ENCODE measurements at regions not wholly inside any gene's neighbourhood (a gene's known extent, or its start where the extent isn't known, plus 50 kb on each side); places are given as distances from the start of the nearest gene placed in this dataset.

DNA sequence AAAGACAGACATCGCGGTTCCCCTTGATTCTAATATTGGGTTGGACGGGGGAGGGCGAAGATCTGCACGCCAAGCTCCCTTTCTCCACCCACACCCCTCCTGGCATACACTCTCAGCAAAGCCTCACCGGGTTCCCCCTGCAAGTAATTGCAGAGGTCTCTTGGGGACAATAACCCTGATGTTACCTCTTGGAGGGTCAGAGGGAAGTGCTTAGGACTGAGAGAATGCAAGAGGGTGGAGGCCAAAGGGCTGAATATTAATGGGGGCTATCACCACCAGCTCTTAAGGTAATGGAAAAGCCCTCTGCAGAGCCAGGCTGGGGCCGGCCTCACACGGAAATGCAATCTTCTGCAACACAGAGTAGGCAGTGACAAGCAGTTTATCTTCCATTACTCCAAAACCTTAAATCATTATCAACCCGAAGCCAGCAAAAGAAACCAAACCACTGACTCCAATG is 344.1 kb upstream of the GATB start:
- Mint-ChIP-seq H3K27ac (peak overlapping the region; percentile 96 to 100 (median 98)), H3K4me1 (peaks cover 64 to 100% (median 98%) of the 10 kb centered on the region in 4 donors), H3K9me3 (no peaks in the 10 kb centered on the region), H3K36me3 (peaks cover 0 to 12% (median 10%) of the 10 kb centered on the region in 3 donors), H3K27me3 (no peaks in the 10 kb centered on the region), H3K4me3 (peak overlapping the region in 8 of 10 donors; percentile 31 to 94 (median 60))
- DNase-seq, result no peak
- POLR2A ChIA-PET, result interaction anchor here (1.0 to 10.8 kb wide), 2 partner anchors 9 to 253 kb away, joined by 3 to 112 read pairs; no protein-coding TSS in a partner anchor
- no peak for ATAC-seq

DNA sequence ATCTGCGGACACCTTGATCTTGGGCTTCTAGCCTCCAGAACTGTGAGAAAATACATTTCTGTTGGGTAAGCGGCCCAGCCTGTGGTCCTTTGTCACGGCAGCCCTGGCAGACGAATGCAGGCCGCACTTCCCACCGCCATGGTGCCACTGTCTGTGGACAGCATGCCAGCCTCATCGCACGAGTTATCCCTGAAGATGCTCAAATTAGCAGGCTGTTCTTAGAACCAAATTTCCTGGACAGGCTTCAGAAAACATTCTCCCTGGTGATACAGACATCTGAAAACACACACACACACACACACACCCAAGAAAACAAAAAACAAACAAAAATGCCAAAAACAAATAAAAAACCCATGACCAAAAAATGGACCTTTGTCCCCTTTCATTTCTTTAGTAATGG is 343.5 kb upstream of the GATB start:
- DNase-seq (no peak), ATAC-seq (no peak)
- H3K27ac Mint-ChIP-seq, result peak overlapping the region; percentile 96 to 100 (median 98)
- no peaks in the 10 kb centered on the region for H3K9me3 Mint-ChIP-seq
- peaks cover 63 to 100% (median 98%) of the 10 kb centered on the region in 4 donors for H3K4me1 Mint-ChIP-seq
- peak overlapping the region in 8 of 10 donors; percentile 34 to 94 (median 86) for H3K4me3 Mint-ChIP-seq
- peaks cover 0 to 12% (median 10%) of the 10 kb centered on the region in 3 donors for H3K36me3 Mint-ChIP-seq
- POLR2A ChIA-PET, result interaction anchor here (1.0 to 10.8 kb wide), 2 partner anchors 10 to 253 kb away, joined by 3 to 112 read pairs; no protein-coding TSS in a partner anchor
- no peaks in the 10 kb centered on the region for H3K27me3 Mint-ChIP-seq

DNA sequence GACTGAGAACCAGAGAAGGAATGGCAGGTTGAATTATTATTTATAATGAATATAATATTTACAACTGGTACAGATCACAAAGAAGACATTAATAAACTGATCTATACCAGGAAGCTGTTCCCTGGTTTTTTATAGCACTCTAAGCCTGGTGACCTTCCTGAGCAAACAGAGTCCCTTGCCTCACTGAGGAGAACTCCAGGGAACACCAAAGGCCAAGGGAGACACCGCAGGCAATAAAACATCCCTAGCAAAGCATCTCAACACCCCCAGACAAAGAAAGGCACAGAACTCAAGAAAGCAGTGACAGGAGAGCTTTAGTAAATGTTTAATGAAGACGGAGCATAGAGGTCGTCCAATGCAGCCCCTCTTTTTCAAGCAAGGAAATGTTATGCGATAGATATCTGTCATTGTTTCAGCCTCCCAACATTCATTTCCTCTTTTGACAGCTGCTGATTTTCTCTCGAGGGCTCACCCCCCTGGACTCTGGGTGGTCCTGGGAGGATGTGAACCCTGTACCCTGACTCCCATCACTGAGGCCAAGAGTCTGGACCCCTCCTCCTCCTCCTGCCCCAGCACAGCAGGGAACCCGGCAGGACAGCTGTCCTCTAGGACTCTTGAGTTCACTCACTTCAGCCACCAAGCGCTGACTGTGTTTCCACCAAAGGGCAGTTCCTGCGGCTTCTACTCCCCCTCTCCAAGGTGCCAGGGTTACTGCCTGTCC is 342.5 kb upstream of the GATB start:
- POLR2A ChIA-PET, result interaction anchor here (1.8 to 10.8 kb wide), 4 partner anchors 10 to 152 kb away, joined by 5 to 112 read pairs (median 7); no protein-coding TSS in a partner anchor
- Mint-ChIP-seq H3K36me3 (peaks cover 0 to 12% (median 10%) of the 10 kb centered on the region in 3 donors), H3K27ac (peak overlapping the region; percentile 96 to 100 (median 98)), H3K9me3 (no peaks in the 10 kb centered on the region), H3K4me3 (peak overlapping the region; percentile 80 to 94 (median 88)), H3K27me3 (no peaks in the 10 kb centered on the region), H3K4me1 (peaks cover 64 to 99% (median 97%) of the 10 kb centered on the region in 4 donors)
- no peak for ATAC-seq
- DNase-seq, result no peak

- no peaks in the 10 kb centered on the region for H3K9me3 Mint-ChIP-seq
- H3K27ac Mint-ChIP-seq, result peak overlapping the region; percentile 96 to 100 (median 98)
- no peaks in the 10 kb centered on the region for H3K27me3 Mint-ChIP-seq
- no peak for ATAC-seq
- DNase-seq, result no peak
- peak overlapping the region; percentile 80 to 94 (median 88) for H3K4me3 Mint-ChIP-seq
- H3K4me1 Mint-ChIP-seq, result peaks cover 57 to 96% (median 94%) of the 10 kb centered on the region in 4 donors
- H3K36me3 Mint-ChIP-seq, result peaks cover 0 to 12% (median 10%) of the 10 kb centered on the region in 3 donors
- POLR2A ChIA-PET, result interaction anchor here (0.7 to 10.8 kb wide), 9 partner anchors 9 to 165 kb away, joined by 3 to 112 read pairs (median 6); no protein-coding TSS in a partner anchor
These were observed 341.7 kb upstream of the GATB start for GRCh38 chr4:152102436-152103000.

- peak overlapping the region; percentile 96 to 100 (median 98) for H3K27ac Mint-ChIP-seq
- peak overlapping the region; percentile 80 to 94 (median 88) for H3K4me3 Mint-ChIP-seq
- H3K27me3 Mint-ChIP-seq, result no peaks in the 10 kb centered on the region
- peaks cover 55 to 96% (median 94%) of the 10 kb centered on the region in 4 donors for H3K4me1 Mint-ChIP-seq
- peaks cover 0 to 12% (median 10%) of the 10 kb centered on the region in 3 donors for H3K36me3 Mint-ChIP-seq
- no peak for DNase-seq
- no peak for ATAC-seq
- no peaks in the 10 kb centered on the region for H3K9me3 Mint-ChIP-seq
- POLR2A ChIA-PET, result interaction anchor here (0.6 to 10.8 kb wide), 17 partner anchors 9 to 371 kb away, joined by 3 to 112 read pairs (median 5); no protein-coding TSS in a partner anchor
These were observed 341.0 kb upstream of the GATB start for GRCh38 chr4:152101556-152102435.

- POLR2A ChIA-PET, result interaction anchor here (0.6 to 10.8 kb wide), 23 partner anchors 10 to 436 kb away, joined by 3 to 112 read pairs (median 4); partner anchors contain the start of gene FBXW7
- Mint-ChIP-seq H3K36me3 (peaks cover 0 to 12% (median 10%) of the 10 kb centered on the region in 3 donors), H3K4me1 (peaks cover 53 to 96% (median 94%) of the 10 kb centered on the region in 4 donors), H3K9me3 (no peaks in the 10 kb centered on the region), H3K27me3 (no peaks in the 10 kb centered on the region), H3K27ac (peak overlapping the region; percentile 96 to 100 (median 98)), H3K4me3 (peak overlapping the region; percentile 80 to 94 (median 88))
- ATAC-seq, result peak; percentile 80 to 86
- peak; percentile 41 to 95 (median 88) for DNase-seq
These were observed 339.8 kb upstream of the GATB start for GRCh38 chr4:152100379-152101201.

DNA sequence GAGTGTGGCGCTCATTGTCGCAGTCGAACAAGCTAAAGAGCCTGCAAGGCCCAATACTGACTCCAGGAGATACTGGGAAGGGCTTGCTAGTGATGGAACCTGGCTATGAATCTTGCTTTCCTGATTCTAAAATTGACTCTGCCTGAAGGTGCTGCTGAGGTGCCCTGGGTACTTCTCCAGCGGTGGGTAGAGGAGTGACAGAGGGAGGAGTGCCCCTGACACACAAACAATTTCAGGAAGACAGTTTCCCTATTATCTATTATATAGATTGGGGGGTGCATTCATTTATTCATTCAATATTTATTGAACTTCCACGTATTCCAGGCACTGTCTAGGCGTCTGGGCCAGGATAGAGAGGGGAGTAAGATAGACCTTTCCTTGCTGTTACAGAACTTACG is 339.2 kb upstream of the GATB start:
- Mint-ChIP-seq H3K4me3 (peak overlapping the region; percentile 80 to 94 (median 88)), H3K4me1 (peaks cover 56 to 96% (median 94%) of the 10 kb centered on the region in 4 donors), H3K9me3 (no peaks in the 10 kb centered on the region), H3K27ac (peak overlapping the region; percentile 96 to 100 (median 98)), H3K36me3 (peaks cover 0 to 12% (median 10%) of the 10 kb centered on the region in 3 donors), H3K27me3 (no peaks in the 10 kb centered on the region)
- ATAC-seq (peak; percentile 16 to 29), DNase-seq (no peak)
- POLR2A ChIA-PET, result interaction anchor here (0.6 to 10.8 kb wide), 19 partner anchors 9 to 436 kb away, joined by 3 to 112 read pairs (median 4); partner anchors contain the start of gene FBXW7

DNA sequence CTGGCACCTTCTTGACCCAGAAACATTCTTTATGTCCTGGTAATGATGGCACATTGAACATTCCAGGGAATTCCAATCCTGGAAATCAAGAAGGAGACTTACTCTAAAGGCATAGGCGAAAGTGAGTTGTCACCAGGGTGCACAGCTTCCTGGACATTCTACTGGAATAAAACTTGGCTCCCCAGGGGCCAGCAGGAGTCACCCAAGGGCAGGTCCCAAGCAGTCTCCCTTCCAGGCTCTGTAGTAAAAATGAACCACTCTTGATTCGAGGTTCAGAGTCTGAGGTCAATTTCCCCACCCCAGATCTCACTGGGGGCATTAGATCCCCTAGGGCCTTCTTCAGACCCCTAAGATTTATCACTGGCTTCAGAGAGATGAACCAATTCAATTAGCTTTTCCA is 338.7 kb upstream of the GATB start:
- ATAC-seq, result no peak
- POLR2A ChIA-PET, result interaction anchor here (1.4 to 10.8 kb wide), 6 partner anchors 9 to 156 kb away, joined by 4 to 112 read pairs (median 6); no protein-coding TSS in a partner anchor
- DNase-seq, result peak in 1 of 10 donors; percentile 36
- peak overlapping the region in 9 of 10 donors; percentile 80 to 94 (median 88) for H3K4me3 Mint-ChIP-seq
- H3K4me1 Mint-ChIP-seq, result peaks cover 59 to 96% (median 94%) of the 10 kb centered on the region in 4 donors
- peak overlapping the region; percentile 96 to 100 (median 98) for H3K27ac Mint-ChIP-seq
- H3K27me3 Mint-ChIP-seq, result no peaks in the 10 kb centered on the region
- no peaks in the 10 kb centered on the region for H3K9me3 Mint-ChIP-seq
- peaks cover 0 to 9% (median 8%) of the 10 kb centered on the region in 3 donors for H3K36me3 Mint-ChIP-seq

DNA sequence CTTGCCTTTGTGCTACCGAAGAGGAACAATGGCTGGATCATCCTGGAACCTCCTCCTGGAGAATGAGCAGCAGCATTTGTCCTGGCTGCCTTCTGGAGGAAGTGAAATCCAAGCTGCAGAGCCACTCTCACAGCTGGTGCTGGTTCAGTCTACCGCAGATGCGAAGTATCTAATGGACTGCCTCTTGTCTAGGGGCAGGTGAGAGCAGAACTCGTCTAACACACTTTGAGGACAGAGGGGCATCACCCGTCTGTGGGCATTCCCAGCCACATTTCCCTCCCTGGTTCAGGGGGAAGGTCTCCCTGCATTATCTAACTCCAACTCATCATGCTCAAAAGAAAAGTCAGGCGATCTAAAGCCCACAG is 338.2 kb upstream of the GATB start:
- DNase-seq, result no peak
- ATAC-seq, result no peak
- Mint-ChIP-seq H3K36me3 (peaks cover 0 to 7% (median 6%) of the 10 kb centered on the region in 3 donors), H3K4me3 (peak overlapping the region in 8 of 10 donors; percentile 29 to 84 (median 42)), H3K9me3 (peaks cover 0 to 2% (median 0%) of the 10 kb centered on the region in 9 donors), H3K27me3 (no peaks in the 10 kb centered on the region), H3K4me1 (peaks cover 62 to 96% (median 94%) of the 10 kb centered on the region in 4 donors), H3K27ac (peak overlapping the region; percentile 96 to 100 (median 98))
- POLR2A ChIA-PET, result interaction anchor here (1.4 to 10.8 kb wide), 5 partner anchors 8 to 157 kb away, joined by 4 to 112 read pairs (median 6); no protein-coding TSS in a partner anchor

GRCh38 chr4:152098365-152099060 is 337.7 kb upstream of the GATB start:
- ATAC-seq (no peak), DNase-seq (no peak)
- H3K36me3 Mint-ChIP-seq, result peaks cover 0 to 4% (median 3%) of the 10 kb centered on the region in 3 donors
- peak overlapping the region in 4 of 10 donors; percentile 1 to 84 (median 51) for H3K4me3 Mint-ChIP-seq
- POLR2A ChIA-PET, result interaction anchor here (0.8 to 10.8 kb wide), 7 partner anchors 10 to 157 kb away, joined by 3 to 112 read pairs (median 4); no protein-coding TSS in a partner anchor
- peaks cover 60 to 94% (median 94%) of the 10 kb centered on the region in 4 donors for H3K4me1 Mint-ChIP-seq
- H3K27ac Mint-ChIP-seq, result peak overlapping the region; percentile 96 to 100 (median 98)
- no peaks in the 10 kb centered on the region for H3K27me3 Mint-ChIP-seq
- H3K9me3 Mint-ChIP-seq, result peaks cover 0 to 2% (median 0%) of the 10 kb centered on the region in 9 donors
